ENCODE measurements at regions not wholly inside any gene's neighbourhood (a gene's known extent, or its start where the extent isn't known, plus 50 kb on each side); places are given as distances from the start of the nearest gene placed in this dataset.

DNA sequence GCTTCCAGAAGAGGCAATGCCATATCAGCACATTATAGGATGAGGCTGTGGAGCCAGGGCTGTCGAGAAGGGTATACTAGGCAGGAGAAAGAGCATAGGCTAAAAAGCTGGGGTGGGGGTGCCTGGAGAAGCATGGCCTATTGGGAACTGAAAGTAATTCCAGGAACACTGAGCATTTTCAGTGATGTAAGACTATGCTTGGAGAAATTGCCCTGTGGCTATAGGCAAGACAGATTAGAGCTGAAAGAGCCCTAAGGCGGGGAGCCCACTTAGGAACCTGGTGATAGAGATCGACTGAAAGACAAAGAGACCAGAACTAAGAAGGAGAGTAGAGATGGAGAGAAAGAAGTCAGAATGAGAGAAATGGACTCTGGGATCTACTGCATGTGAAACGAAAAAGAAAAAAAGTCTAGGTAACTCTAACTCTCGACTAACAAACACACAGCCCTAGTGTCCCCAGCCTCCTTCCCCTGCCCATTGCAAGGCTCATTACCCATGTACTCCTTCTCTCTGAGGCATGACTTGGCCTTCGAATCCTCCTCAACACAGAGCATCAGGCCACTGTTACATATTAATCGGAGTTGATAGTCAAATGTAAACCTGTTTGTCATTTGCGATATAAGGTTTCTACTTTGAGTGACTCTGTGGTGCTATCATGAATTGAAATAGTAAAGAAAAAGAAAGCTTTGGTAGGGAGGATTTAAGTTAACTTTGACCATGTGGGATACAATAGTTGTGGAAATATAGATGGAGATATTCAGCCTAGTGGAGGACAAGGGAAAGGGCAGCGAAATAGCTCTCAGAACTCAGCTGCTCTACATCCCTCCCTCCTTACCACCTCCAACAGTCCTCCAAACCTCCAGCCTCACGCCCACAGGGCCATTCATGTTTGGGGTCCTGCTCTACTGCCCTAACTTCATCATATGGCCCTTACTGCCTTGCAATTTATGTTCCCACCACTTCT lies 52.3 kb upstream of the BMAL1 start:
- DNase-seq: no peak

DNA sequence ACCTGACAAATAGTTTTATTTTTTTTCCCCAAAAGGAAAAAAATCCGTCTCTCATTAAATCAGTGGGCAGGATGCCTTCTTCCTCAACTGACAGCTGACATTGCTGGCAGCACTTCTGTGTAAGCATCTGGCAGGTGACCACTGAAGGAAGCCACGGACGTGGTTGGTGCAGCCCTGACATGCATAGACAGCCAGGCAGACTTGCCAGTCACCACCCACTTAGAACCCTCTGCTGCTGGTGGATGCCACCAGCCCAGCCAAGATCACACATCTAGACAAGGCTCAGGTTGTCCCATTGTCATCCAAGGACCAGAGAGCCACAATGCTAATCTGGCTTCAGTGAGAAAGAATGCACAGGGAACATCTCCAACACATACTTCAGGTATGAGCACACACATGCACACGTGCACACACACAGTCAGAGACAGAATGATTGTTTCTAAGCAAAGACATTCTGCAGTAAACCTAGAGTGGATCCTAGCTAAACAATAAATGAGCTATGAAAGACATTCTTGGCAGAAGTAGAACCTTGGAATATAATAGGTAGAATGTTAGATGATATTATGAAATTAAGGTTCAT lies 49.8 kb upstream of the BMAL1 start:
- DNase-seq: no peak

All from activated CD8-positive, alpha-beta memory T cell treated with anti-CD3 and anti-CD28 coated beads, Interleukin-2, amount 50 U/mL, for 48 hours (primary cell).